ENCODE measurements at regions not wholly inside any gene's neighbourhood (a gene's known extent, or its start where the extent isn't known, plus 50 kb on each side); places are given as distances from the start of the nearest gene placed in this dataset.

DNA sequence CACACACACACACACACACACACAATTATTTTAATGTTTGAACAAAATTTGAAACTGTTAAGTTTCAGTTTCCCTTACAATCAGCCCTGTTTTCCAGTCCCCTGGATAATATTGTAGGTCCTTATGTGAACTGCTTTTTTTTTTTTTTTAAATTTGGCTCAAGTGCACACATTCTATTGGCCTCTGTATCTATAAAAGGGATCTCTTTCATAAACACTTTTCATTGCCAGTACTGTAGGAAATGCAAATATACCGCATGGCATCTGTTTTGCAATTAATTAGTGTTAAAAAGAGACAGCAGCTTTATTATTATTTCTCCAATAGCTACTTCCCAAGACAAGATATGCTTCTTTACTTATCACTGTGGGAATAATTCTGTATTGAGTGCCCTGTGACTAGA is 738.7 kb downstream of the EPHA4 start:
- intact Hi-C loops (cut with DNase I; ENCODE audit: low total_unique reads), result no loop called here
- Histone ChIP-seq H3K4me1 (no peaks in the 10 kb centered on the region), H3K4me3 (no peak overlapping the region), H3K9me3 (peaks cover 0 to 5% (median 0%) of the 10 kb centered on the region in 8 donors), H3K27me3 (replicated peaks in 1 of 7) (no peaks in the 10 kb centered on the region), H3K27ac (no peak overlapping the region), H3K36me3 (no peaks in the 10 kb centered on the region)
- TF ChIP-seq POLR2AphosphoS5 (IDR thresholded peaks at IDR 0.05), result no peak
- TF ChIP-seq, protein P1, sequence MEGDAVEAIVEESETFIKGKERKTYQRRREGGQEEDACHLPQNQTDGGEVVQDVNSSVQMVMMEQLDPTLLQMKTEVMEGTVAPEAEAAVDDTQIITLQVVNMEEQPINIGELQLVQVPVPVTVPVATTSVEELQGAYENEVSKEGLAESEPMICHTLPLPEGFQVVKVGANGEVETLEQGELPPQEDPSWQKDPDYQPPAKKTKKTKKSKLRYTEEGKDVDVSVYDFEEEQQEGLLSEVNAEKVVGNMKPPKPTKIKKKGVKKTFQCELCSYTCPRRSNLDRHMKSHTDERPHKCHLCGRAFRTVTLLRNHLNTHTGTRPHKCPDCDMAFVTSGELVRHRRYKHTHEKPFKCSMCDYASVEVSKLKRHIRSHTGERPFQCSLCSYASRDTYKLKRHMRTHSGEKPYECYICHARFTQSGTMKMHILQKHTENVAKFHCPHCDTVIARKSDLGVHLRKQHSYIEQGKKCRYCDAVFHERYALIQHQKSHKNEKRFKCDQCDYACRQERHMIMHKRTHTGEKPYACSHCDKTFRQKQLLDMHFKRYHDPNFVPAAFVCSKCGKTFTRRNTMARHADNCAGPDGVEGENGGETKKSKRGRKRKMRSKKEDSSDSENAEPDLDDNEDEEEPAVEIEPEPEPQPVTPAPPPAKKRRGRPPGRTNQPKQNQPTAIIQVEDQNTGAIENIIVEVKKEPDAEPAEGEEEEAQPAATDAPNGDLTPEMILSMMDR (IDR thresholded peaks at IDR 0.05 in 8 of 11, conservative IDR thresholded peaks at IDR 0.05 in 3 of 11), result no peak
- TF ChIP-seq POLR2A (IDR thresholded peaks at IDR 0.05), result no peak
- WGBS, 5 donors, result 72 to 82% (median 78%) methylated on average over 1 of the region's 1 CpG
- DNase-seq, result no peak

DNA sequence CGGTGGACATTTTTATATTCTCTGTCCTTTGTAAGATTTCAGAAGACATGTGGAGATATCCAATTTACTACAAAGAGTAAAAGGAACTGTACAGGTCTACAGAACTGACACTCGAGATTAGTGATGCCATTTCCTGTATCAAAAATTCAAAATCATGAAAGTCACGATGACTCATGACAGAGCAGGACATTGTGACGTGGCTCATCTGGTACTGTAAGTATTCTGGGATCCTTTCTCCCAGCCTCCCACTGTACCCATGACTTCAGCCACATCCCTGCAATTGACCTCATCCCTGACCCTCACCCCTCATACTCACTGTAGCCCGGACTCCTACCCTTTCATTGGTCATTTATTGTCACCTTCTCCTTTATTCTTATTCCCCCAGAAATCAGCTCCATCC is 736.5 kb downstream of the EPHA4 start:
- intact Hi-C loops (cut with DNase I; ENCODE audit: low total_unique reads), result no loop called here

DNA sequence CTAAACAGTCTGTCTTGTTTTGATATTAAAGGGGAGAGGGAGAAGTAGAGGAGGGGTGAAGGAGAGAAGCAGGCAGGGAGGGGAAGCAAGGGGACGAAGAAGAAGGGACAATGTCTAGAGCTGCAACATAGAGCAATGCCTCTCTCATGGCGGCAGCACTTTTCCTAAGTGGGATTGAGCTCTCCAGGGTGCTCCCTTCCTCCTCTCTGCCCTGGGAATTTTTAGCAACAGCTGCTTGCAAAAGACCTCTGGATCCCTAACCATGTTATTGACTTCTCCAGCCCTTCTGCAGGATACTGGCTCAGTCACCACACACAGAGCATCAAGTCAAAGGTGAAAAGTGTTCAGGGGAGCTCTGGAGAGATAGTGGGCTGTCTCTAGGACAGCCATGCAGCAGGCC is 734.9 kb downstream of the EPHA4 start:
- Histone ChIP-seq H3K9me3 (no peaks in the 10 kb centered on the region), H3K4me1 (no peaks in the 10 kb centered on the region), H3K4me3 (no peak overlapping the region), H3K27ac (no peak overlapping the region), H3K36me3 (no peaks in the 10 kb centered on the region), H3K27me3 (replicated peaks in 1 of 7) (no peaks in the 10 kb centered on the region)
- WGBS, 5 donors, result 67 to 88% (median 79%) methylated on average over 2 of the region's 2 CpGs
- TF ChIP-seq POLR2AphosphoS5 (IDR thresholded peaks at IDR 0.05), result no peak
- no peak for DNase-seq
- intact Hi-C loops (cut with DNase I; ENCODE audit: low total_unique reads), result no loop called here

More for the DNA sequence above, 736.5 kb downstream of the EPHA4 start:
- Histone ChIP-seq H3K27me3 (replicated peaks in 1 of 7) (no peaks in the 10 kb centered on the region), H3K36me3 (no peaks in the 10 kb centered on the region), H3K9me3 (peaks cover 0 to under 1% (median 0%) of the 10 kb centered on the region in 8 donors), H3K4me3 (no peak overlapping the region), H3K4me1 (no peaks in the 10 kb centered on the region), H3K27ac (no peak overlapping the region)
- TF ChIP-seq, protein P1 (IDR thresholded peaks at IDR 0.05 in 8 of 11, conservative IDR thresholded peaks at IDR 0.05 in 3 of 11), result no peak
- TF ChIP-seq POLR2AphosphoS5 (IDR thresholded peaks at IDR 0.05) (no peak), POLR2A (IDR thresholded peaks at IDR 0.05) (no peak)
- 48 to 70% (median 62%) methylated on average over 5 of the region's 5 CpGs for WGBS, 5 donors
- DNase-seq, result no peak

DNA sequence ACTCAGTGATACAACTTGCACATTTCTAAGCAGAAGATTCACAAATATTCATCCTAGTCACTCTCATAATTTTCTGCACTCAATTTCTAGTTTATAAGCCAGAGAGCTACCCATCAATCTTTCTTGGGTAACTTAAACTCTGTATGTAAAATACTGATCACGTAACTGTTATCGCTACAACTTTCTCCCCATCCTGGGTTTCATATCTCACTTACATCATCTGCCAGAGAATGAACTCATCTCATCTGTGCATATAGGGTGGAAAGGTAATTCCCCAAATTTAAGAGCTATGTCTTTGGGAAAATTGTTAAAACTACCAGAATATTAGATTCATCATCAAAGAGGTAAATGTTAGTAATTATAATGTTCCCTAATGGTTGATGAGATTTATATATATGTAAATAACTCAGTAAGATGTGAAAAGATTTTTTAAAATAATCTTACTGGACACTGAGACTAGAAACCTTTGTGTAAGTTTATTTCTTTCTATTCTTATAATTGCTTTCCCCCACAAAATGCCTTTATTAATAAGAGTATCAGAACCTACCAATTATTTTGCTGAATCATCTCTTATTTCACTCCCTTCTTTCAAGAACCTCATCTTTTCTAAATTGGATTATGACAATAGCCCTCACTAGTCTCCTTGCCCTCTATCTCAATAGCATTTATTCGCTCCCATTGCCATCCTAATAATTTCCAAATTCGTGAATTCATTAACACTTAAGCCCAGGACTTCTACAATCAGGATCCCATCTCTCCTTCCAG is 729.0 kb downstream of the EPHA4 start:
- WGBS, 5 donors, result 81 to 94% (median 83%) methylated on average over 4 of the region's 4 CpGs

More for the DNA sequence above, 729.0 kb downstream of the EPHA4 start:
- Histone ChIP-seq H3K4me3 (no peak overlapping the region), H3K27me3 (replicated peaks in 1 of 7) (no peaks in the 10 kb centered on the region), H3K4me1 (no peaks in the 10 kb centered on the region), H3K9me3 (no peaks in the 10 kb centered on the region), H3K27ac (no peak overlapping the region), H3K36me3 (no peaks in the 10 kb centered on the region)
- intact Hi-C loops (cut with DNase I; ENCODE audit: low total_unique reads), result no loop called here
- TF ChIP-seq POLR2AphosphoS5 (IDR thresholded peaks at IDR 0.05), result no peak
- TF ChIP-seq, protein P1 (IDR thresholded peaks at IDR 0.05 in 8 of 11, conservative IDR thresholded peaks at IDR 0.05 in 3 of 11), result no peak
- TF ChIP-seq POLR2A (IDR thresholded peaks at IDR 0.05), result no peak
- DNase-seq, result no peak
